NCI-H2196 treated with DMSO at 0.1 percent for 48 hours (cell line): ENCODE measurements at regions not wholly inside any gene's neighbourhood (a gene's known extent, or its start where the extent isn't known, plus 50 kb on each side); places are given as distances from the start of the nearest gene placed in this dataset.
"Not testable (repeated sequence)": the region's sequence is repeated elsewhere in the genome, so short reads cannot be mapped to it uniquely, and the experiment has no call there.

Experiments used
- DNase-seq: peaks from one replicate; lab custom pipeline; 2025; ENCODE audit not compliant: unreplicated experiment; lab: John Stamatoyannopoulos, UW

DNA sequence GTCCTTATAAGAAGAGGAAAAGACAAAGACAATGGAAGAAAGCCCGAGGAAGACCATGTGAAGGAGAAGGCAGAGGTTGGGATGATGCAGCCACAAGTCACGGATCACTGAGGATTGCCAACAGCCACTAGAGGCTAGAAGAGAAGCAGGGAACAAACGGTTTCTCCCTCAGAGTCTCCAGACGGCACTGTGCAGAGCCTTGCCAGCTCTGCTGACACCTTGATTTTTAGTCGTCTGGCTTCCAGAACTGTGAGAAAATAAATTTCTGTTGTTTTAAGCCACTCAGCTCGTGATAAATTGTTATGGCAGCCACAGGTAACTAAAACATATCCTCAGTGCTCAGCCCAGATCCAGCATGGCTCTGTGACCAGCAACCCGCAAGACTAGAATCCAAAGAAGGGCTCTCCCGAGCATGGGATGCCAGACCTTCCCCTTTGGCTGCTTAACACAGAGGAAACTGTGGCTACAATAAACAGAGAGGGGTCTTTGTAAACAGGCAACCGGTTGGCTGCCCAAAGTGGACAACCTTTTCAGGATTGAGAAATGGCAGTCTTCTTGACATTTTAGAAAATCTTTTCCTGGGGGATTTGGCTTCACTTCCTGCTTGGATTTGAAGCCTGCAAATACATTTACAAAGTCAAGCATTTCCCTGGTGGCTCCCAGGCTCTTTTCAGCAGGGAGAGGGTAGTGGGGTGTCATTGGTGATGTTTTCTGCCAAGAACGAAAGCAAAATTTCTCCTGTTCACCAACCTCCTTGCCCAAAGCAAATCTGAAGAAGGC lies 88.7 kb upstream of the ADPGK start:
- no peak for DNase-seq

DNA sequence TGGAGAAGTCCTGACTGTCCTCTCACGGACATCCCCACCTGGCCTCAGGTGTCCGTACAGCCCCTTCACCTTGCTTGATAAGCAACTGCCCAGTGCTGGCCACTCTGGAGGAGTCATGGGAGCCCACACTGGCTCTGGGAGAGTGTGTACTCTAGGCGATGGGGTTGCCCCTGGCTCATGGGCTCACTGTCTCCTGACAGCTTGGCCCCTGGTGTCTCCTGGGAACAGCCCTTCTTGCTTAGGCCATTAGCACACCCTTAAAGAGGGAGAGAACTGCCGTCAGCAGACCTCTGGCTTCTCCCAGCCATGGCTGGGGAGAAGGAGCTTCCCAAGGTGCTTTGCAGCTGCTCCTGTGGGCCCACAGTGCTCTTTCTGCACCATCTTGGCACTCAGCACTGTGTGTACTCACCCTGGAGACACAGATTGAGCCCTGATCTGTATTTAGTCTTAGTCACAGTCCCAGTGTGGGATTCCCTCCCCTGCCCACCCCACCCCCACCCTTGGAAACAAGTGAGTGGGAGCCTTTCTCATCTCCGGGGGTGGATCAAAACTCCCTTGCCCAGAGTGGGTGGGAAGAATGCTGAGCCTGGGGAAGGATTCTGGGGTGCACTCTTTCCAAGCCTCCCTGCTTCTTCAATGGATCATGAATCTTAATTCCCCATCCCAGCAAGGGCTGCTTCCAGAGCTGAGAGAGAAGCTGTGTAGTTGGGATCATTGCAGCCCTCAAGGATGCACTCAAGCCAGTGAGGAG lies 83.5 kb upstream of the ADPGK start:
- DNase-seq = no peak

DNA sequence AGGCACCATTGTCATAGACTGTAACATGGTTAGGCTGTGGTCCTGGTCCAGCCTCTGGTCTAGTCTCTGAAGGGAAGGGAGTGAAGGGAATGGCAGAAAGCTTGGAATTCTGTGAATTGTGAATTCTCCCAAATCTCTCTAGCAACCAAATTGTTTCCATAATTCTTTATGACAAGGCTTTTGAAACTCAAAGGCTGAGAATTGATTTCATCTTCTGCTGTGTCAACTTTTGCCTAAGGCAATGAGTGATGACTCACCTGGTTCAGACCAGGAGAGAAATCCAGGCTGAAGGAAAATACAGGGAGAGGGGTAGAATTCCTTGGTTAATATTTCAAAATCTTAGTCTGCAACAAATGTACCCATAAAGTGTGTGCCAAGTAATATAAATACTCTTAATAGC lies 82.6 kb upstream of the ADPGK start:
- no peak for DNase-seq

DNA sequence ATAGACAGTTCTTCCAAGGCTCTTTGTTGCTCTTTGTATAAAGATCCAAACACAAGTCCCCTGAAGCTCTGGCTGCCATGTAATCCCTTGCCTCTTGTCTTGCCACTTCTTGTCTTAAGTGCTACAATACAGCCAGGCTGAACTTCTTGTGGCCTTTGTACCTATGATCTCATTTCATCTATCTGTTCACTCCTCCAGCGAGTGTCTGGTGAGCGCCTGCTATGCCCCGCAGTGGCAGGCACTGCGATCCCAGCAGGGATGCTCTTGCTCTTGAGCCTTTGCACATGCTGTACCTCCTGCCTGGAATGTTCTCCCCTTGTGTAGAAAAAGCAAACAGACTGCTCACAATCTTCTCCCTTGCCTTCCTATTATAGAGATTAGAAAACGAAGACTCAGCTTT lies 81.9 kb upstream of the ADPGK start:
- DNase-seq = no peak

DNA sequence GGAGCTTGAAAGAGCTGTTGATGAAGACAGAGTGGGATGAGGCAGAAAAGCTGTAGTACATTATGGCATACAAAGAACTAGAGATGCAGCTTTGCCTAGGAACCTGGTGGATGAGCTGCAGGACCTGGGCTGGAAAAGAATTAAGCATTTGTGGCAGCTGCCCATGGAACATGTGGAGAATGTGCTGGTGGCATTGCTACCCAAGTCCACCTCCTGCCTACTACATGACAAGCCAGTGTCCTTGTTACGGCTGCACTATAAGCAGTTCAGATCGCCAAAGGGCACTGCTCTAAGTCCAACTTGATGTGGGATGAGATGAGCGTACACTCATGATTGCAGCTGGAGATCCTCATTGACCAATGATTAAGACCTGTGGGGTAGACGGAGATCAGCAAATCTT lies 81.1 kb upstream of the ADPGK start:
- no peak for DNase-seq

DNA sequence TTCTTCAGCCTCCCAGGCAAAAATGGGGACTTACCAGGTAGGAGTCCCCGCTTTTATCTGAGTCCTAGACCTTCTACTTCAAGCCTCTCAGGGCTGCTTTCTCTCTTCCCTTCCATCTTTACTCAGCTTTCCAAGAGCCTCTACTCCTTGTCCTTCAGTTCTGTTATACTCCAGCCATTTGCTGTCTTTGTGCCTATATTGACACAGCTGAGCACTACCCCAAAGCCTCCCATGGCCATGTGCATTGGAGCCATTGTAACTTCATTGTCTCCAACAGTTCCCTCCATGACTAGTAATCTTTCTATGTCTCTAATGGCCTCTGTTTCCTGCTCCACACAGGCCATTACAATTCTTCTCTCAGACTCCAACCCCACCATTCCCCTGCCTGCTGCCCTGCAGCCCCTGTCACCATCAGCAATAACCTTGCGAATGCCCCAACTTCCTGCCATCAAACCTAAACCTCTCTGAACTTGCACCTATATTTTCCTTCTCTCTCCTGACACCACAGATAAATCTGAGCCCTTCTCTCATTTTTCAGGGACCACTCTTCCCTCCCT lies 77.9 kb upstream of the ADPGK start:
- no peak for DNase-seq

DNA sequence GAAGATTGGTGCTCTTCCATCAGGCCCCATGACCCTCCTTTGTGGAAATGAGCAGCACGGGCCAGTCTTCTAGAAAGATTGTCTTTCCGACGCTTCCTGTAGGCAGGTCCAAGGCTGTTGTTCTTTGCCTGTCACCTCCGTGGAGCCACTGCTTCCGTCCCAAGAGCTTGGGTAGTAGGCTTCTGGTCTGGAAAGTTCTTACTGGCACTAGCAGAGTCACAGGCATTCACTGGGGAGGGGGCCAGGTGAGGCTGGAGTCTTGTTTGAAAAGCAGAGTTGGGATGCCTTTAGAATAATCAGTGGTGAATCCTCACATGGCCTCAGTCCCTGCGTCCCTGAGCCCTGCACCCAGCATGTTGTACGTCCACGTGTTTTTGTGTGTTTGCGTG lies 76.2 kb upstream of the ADPGK start:
- no peak for DNase-seq

DNA sequence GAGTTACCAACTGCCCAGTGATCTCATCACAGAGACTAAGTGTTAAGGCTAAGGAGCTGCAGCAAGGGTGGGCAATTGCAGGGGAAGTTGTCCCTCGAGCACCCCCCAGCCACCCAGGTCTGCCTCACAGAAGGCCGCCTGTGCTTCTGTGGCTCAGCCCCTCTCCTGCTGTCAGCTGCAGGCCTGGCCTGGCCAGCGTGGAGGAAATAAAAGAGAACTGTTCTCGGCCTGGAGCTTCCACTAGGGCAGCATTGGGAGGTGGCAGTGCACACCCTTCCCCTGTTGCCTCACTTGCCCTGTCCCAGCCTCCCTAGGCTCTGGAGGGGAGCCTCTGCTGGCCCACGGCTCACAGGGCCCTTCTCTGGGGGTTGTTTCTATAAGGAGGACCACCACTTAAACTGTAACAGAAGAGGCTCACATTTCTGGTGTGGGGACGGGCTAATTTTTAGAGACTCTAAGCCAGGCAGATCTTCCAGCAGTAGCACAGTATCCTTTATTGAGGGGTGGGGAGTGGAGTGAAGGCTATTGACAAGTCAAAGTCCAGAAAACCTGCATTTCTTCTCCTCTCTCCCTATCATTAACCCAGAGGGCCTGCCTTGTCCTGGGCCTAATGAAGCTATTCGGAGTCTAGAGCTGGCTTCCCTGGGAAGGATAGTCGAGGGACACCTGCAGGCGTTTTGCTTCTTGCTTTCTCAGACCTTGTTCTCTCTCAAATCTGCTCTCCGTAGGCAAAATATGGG lies 75.6 kb upstream of the ADPGK start:
- DNase-seq = no peak

DNA sequence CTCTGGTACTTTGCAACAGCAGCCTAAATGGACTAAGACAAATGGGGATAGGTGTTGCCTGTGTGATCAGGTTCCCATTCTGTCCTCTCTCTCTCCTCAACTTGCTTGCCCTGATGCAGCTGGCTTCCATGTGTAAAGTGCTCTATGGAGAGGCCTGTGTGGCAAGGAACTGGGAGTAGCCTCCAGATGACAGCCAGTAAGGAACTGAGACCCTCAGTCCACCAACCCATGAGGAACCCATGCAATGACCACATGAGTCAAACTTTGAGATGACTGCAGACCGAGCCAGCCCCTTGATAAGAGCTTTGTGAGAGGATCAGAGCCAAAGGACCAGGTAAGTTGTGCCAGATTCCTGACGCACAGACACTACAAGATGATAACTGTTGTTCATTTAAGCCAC lies 74.6 kb upstream of the ADPGK start:
- DNase-seq = no peak

DNA sequence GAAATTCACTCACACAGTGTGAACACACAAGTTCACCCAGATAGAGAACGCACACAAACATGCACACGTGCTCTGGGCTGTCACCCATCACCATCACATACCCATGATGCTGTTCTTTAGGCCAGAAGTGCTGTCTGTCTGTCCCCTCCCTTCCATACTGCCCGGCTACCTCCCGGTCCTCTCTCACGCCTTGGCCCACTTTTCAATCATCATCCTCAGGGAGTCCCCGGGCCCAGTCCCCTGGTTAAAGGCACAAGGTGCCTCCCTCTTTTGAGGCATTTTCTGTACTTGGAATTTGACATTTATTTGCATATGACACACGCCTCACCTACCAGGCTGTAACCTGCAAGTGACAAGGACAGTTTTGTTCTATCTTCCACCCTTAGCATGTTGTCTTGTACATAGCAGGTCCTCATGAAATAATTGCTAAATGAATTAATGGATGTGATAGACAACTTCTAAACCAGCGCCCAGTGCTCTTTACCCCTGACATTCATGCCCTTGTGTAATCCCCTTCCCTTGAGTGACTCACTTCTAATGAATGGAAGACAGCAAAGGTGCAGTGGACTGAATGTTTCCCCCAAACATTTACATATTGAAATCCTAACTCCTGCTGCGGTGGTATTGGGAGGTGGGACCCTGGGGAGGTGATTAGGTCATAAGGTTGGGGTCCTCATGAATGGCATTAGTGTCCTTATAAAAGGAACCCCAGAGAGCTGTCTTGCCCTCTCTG lies 73.9 kb upstream of the ADPGK start:
- no peak for DNase-seq

DNA sequence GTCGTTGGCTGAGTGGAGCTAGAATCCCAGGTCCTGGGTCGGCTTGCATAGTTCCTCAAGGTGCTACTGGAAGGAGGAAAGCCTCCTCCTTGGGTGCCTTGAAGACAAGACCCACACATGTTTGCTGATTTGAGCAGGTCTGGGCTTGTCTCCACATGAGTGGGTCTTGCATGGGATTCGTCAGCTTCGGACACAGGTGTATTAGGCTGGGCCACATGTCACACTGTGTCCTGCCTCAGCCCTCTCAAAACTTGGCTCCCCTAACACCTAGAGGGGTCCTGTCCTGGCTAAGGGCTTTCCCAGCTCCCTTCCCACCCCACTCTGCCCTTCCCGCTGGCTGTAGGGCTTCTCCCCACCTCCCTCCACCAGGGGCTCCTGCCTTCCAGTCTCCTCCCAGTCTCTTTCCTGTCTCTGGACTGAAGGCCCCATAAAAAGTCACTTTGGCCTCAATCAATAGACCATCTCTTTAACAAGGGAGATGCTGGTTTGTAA lies 73.0 kb upstream of the ADPGK start:
- no peak for DNase-seq

DNA sequence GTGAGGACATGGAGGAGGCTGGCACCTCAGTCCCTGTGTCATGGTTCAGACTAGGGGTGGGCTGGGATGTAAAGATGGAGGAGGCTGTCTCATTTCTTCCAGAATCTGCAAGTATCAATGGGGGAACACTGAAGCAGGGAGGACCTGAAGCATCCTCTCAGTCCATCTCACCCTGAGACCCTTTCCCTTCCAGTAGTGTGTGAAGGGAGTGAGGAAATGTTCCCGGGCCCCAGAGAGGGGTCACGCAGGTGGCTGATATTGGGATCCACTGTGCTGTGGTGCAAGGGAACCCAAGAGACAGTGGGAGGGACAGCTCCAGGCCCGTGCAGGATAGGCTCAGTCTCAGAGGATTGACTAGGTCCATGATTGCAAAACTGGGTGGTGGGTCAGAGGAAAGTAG lies 72.2 kb upstream of the ADPGK start:
- DNase-seq = no peak

DNA sequence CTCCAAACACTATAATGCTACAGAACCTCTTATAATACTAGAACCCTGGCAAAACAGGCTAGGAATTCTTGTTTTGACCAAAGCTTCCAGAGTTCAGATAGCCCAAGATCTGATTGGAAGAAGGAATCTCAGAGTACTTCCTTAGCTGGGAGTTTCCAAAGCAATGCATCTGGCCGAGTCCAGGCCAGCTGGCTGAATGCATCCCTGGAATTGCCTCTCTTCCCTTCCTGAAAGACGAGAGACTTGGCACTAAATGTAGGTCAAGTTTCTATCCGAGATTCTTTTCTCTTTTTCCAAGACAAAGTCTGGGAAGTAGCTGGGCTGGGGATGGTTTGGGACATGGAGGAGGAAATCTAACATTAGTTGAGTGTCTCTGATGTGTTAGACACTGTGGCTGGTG lies 68.7 kb upstream of the ADPGK start:
- DNase-seq = no peak

DNA sequence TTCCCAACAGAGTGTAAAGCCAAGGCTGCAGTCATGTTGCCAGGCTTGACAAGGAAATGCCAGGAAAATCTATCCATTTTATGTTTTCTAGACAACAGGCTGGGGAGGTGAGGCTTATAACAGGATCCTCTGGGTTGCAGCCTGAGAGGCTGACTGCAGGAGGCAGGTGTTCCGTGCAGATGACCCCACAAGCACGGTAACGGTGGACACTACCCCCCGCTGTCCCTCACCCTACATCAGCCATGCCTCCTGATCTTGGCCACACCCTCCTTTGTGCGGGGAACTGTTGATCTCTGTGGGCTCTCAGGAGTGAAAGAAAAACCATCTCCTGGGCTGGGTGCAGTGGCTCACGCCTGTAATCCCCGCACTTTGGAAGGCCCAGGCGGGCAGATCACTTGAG lies 68.0 kb upstream of the ADPGK start:
- no peak for DNase-seq

DNA sequence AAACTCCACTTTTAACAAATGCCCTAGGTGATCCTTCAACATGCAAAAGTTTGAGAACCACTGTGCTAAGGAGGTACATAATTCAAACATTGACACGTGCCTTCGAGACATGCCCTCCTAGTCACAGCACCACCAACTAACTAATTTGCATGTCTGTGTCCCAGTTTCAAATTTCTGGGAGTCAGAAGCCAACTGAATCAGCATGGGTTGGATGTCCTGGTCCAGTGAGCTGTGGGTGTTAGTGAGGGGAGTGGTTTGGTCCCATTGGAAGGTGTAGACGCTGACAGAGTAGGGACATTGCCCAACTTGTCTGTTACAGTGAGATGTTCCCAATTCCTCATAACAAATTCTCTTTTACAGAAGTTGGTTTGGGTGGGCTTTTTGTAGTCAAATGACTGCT lies 67.3 kb upstream of the ADPGK start:
- no peak for DNase-seq

DNA sequence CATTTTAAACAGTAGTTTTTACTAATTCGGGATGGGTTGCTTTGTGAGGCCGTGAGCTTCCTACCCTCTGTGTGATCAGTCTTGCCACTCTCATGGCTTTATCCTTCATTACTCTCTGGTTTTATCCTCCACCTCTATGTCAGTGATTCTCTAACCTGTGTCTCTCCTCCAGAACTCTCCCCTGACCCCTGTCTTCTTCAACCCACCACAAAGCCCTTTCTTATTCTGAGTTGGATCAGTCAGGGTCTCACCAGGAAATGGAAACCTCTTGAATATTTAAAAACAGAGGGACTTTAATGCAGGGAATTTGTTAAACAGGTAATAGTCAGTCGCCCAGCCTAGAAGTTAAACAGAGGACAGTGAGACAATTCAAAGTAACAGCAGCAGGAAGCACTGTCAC lies 64.2 kb upstream of the ADPGK start:
- no peak for DNase-seq

DNA sequence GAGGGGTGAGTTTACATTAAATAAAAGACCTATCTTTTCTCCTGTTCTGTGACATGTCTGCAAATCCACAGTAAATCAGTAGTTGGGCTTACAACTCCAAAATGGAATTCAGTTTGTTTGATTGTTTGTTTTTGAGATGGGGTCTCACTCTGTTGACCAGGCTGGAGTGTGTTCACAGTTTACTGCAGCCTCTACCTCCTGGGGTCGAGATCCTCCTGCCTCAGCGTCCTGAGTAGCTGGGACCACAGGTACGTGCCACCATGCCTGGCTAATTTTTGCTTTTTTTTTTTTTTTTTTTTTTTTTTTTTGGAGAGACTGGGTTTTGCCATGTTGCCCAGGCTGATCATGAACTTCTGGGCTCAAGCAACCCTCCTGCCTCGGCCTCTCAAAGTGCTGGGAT lies 63.5 kb upstream of the ADPGK start:
- no peak for DNase-seq

DNA sequence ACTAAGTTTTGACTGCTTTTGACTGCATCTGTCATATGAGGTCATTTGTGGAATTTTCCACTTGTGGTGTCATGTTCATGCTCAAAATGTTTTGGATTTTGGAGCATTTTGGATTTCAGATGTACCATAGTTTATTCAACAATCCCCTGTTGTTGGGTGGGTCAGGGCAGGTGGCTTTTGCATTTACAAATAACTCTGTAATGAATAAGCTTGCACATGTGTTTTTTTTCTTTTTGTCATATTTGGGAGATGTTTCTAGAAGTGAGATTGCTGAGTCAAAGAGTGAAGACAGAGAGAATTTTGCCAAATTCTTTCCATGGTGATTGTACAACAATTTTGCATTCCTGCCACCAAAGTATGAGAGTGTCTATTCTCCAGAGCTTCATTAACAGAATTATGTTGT lies 62.4 kb upstream of the ADPGK start:
- DNase-seq = no peak

DNA sequence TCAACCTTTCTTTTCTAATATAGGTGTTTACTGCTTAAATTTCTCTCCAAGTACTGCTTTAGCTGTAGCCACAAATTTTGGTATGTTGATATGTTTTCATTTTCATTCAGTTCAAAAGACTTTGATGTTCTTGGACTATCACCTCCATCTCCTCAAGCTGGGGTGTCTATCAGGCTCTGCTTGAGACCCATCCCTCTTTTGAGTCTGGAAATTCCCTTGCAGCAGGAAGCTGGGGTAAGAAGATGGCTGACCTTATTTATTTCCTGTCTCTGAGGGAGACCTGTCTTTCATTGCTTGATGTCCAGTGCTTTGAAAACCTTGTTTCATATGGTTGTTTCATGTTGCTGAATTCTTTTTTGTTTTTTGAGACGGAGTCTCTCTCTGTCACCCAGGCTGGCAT lies 60.5 kb upstream of the ADPGK start:
- no peak for DNase-seq

DNA sequence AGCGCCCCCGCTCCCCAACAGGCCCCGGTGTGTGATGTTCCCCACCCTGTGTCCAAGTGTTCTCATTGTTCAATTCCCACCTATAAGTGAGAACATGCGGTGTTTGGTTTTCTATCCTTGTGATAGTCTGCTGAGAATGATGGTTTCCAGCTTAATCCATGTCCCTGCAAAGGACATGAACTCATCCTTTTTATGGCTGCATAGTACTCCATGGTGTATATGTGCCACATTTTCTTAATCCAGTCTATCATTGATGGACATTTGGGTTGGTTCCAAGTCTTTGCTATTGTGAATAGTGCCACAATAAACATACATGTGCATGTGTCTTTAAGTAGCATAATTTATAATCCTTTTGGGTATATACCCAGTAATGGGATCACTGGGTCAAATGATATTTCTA lies 59.8 kb upstream of the ADPGK start:
- DNase-seq = not testable (repeated sequence)

DNA sequence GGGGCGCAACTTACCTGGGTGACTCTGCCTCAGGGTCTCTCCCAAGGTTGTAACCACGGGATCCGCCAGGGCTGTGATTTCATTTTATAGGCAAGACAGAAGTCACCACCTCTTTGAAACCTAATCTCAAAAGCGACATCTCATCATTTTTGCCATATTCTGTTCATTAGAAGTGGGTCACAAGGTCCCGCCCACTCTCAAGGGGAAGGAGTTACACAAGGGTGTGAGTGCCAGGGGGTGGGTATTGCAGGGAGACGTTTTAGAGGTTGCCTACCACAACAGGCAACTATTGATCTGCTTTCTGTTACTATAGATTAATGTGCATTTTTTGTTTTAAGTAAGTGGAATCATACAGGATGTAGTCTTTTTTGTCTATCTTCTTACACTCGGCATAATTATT lies 56.6 kb upstream of the ADPGK start:
- no peak for DNase-seq
